HG02884 (cell line): ENCODE measurements at regions not wholly inside any gene's neighbourhood (a gene's known extent, or its start where the extent isn't known, plus 50 kb on each side); places are given as distances from the start of the nearest gene placed in this dataset.

Source experiments
- ATAC-seq: cut with Tn5 transposase; IDR thresholded peaks from one replicate; pipeline ENCODE4 v1.9.1; 2021; ENCODE audit warnings: mild to moderate bottlenecking, moderate library complexity; ENCODE audit not compliant: unreplicated experiment

- peak; percentile 95 for ATAC-seq
These were observed 381.9 kb downstream of the C6orf118 start for GRCh38 chr6:164927288-164928056.

- ATAC-seq: no peak
These were observed 382.7 kb downstream of the C6orf118 start for GRCh38 chr6:164926686-164927085.

GRCh38 chr6:164925681-164926530, 383.5 kb downstream of the C6orf118 start:
- no peak for ATAC-seq

GRCh38 chr6:164924674-164925073, 384.7 kb downstream of the C6orf118 start:
- ATAC-seq: no peak

- ATAC-seq: no peak
These were observed 392.2 kb downstream of the C6orf118 start for GRCh38 chr6:164917211-164917610.

- ATAC-seq: no peak
These were observed 393.3 kb downstream of the C6orf118 start for GRCh38 chr6:164916087-164916486.

GRCh38 chr6:164911873-164912580, 397.4 kb downstream of the C6orf118 start:
- no peak for ATAC-seq

- ATAC-seq: no peak
These were observed 398.3 kb downstream of the C6orf118 start for GRCh38 chr6:164911151-164911550.

- ATAC-seq: no peak
These were observed 402.6 kb downstream of the C6orf118 start for GRCh38 chr6:164906766-164907165.

GRCh38 chr6:164905311-164905710, 404.1 kb downstream of the C6orf118 start:
- ATAC-seq: no peak

GRCh38 chr6:164898412-164898811, 411.0 kb downstream of the C6orf118 start:
- ATAC-seq: no peak

- no peak for ATAC-seq
These were observed 411.7 kb downstream of the C6orf118 start for GRCh38 chr6:164897523-164898235.

GRCh38 chr6:164889980-164890379, 419.4 kb downstream of the C6orf118 start:
- no peak for ATAC-seq

GRCh38 chr6:164887660-164888059, 421.7 kb downstream of the C6orf118 start:
- ATAC-seq: no peak

GRCh38 chr6:164882236-164882635, 427.2 kb downstream of the C6orf118 start:
- no peak for ATAC-seq

- ATAC-seq: no peak
These were observed 437.6 kb downstream of the C6orf118 start for GRCh38 chr6:164871783-164872182.

- ATAC-seq: no peak
These were observed 439.2 kb downstream of the C6orf118 start for GRCh38 chr6:164870164-164870563.

- no peak for ATAC-seq
These were observed 447.4 kb downstream of the C6orf118 start for GRCh38 chr6:164861967-164862366.

- no peak for ATAC-seq
These were observed 449.6 kb downstream of the C6orf118 start for GRCh38 chr6:164859816-164860215.

GRCh38 chr6:164856138-164856537, 453.3 kb downstream of the C6orf118 start:
- ATAC-seq: no peak

- ATAC-seq: no peak
These were observed 454.1 kb downstream of the C6orf118 start for GRCh38 chr6:164855281-164855680.
